ENCODE measurements at regions not wholly inside any gene's neighbourhood (a gene's known extent, or its start where the extent isn't known, plus 50 kb on each side); places are given as distances from the start of the nearest gene placed in this dataset.

DNA sequence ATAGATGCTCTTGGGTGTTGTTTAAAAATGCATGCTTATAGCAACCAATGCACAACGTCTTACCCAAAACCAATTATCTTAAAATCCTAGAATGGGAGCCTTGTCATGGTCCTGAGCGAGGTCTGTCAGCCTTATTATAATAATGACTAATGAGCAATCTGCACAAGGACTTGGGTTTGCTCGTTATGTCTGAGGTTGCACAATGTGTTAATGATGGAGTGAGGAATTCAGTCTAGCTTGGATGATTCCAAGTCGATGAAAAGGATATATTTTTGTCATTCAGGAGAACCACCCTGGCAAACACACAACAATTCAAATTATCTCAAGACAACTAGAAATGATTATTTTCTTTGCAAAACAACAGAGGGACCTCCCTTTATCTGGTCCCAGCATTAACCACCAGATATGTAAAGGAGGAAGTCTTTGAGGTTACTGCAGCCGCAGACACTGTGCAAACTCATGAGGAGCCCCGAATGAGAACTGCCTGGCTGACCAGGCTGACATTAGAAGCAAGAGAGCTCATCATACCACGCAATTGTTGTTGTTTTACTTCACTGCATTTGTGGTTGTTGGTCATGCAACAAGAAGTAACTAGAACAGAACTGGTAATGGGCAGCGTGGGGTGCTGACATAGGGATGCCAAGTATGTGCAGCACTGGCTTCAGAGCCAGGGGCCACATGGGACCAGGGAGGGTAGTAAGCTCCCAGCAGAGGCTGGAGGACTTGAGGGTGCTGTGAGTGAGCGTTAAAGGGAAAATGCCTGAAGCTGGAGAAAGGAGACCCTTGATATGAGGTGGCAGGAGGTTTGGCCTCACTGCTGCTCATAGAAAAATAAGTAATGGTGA lies 488.3 kb downstream of the CDH26 start:
- H3K9me3 ChIP-seq (ENCODE audit: severe bottlenecking) = no peaks in the 10 kb centered on the region
- H3K27me3 ChIP-seq (ENCODE audit: insufficient read depth, low read depth, severe bottlenecking) = peaks cover 80% of the 10 kb centered on the region
- no peak overlapping the region for H3K27ac ChIP-seq
- TF ChIP-seq, protein P1, sequence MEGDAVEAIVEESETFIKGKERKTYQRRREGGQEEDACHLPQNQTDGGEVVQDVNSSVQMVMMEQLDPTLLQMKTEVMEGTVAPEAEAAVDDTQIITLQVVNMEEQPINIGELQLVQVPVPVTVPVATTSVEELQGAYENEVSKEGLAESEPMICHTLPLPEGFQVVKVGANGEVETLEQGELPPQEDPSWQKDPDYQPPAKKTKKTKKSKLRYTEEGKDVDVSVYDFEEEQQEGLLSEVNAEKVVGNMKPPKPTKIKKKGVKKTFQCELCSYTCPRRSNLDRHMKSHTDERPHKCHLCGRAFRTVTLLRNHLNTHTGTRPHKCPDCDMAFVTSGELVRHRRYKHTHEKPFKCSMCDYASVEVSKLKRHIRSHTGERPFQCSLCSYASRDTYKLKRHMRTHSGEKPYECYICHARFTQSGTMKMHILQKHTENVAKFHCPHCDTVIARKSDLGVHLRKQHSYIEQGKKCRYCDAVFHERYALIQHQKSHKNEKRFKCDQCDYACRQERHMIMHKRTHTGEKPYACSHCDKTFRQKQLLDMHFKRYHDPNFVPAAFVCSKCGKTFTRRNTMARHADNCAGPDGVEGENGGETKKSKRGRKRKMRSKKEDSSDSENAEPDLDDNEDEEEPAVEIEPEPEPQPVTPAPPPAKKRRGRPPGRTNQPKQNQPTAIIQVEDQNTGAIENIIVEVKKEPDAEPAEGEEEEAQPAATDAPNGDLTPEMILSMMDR (IDR thresholded peaks at IDR 0.05; ENCODE audit: low read depth, low read length) = no peak
- no peaks in the 10 kb centered on the region for H3K36me3 ChIP-seq
- DNase-seq = no peak
- H3K4me3 ChIP-seq (ENCODE audit: low read depth, low read length) = no peak overlapping the region

DNA sequence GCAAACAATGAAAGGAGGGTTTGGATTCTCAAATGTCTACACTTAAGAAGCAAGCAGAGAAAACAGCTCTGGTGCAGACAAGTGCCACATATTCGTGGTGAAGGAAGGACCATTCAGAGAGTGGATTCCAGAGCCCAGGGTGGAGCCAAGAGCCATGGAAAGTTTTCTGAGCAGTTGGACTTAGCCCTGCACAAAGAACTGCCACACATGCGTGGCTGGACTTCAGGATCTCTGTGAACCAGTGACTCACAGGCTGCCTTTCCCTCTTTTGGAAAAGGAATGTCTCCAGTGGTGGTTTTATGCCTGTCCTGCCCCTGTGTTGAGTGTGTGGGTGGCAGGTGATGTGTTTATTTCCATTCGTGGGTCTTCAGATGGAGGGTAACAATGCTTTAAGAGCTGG lies 489.5 kb downstream of the CDH26 start:
- Histone ChIP-seq H3K4me3 (ENCODE audit: low read depth, low read length) (no peak overlapping the region), H3K9me3 (ENCODE audit: severe bottlenecking) (no peaks in the 10 kb centered on the region), H3K36me3 (no peaks in the 10 kb centered on the region), H3K27me3 (ENCODE audit: insufficient read depth, low read depth, severe bottlenecking) (peaks cover 83% of the 10 kb centered on the region), H3K27ac (no peak overlapping the region)
- TF ChIP-seq, protein P1 (IDR thresholded peaks at IDR 0.05; ENCODE audit: low read depth, low read length) = no peak
- no peak for DNase-seq

DNA sequence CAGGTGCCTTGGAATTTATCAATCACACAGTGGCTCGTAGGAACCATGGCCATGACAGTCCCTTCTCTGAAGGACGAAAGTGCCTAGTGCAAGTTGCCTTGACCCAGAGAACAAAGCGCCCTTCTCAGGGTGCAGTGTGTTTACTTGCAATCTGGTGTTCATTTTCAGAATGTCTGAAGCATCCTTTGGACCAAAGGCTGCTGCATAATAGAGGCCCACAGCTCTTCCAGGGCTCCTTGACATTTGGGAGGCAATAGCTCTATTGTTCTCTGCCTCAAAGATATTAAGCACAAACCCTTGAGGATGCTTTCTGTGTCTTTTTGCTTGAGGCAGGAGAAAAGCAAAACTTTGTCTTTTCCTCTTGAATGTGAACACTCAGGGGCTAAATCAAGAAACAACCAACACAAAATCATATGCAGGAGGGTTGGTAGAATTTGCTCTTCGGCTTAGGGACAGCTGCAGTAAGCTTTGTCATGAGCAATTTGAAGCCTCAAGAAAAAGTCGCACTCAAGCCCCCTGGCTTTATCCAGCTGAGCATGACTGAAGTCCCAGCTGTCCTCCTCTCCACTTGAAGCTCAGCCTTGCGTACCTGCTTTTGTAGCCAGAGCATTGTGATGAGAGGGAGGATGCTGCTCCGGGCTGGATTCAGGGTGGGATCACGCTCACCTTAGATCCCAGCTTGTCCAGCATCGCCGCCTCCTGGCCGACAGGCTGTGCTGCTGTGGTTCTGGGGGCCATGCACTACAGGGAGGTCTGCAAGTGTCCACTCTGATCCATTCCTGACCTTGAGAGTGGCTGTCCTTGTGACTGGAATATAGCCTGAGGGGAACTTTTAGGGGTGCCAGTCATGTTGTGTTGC lies 495.4 kb downstream of the CDH26 start:
- Histone ChIP-seq H3K9me3 (ENCODE audit: severe bottlenecking) (no peaks in the 10 kb centered on the region), H3K4me3 (ENCODE audit: low read depth, low read length) (no peak overlapping the region), H3K36me3 (no peaks in the 10 kb centered on the region), H3K27ac (no peak overlapping the region), H3K27me3 (ENCODE audit: insufficient read depth, low read depth, severe bottlenecking) (peaks cover 78% of the 10 kb centered on the region)
- TF ChIP-seq, protein P1 (IDR thresholded peaks at IDR 0.05; ENCODE audit: low read depth, low read length) = peak; percentile 62
- DNase-seq = peak; percentile 21

DNA sequence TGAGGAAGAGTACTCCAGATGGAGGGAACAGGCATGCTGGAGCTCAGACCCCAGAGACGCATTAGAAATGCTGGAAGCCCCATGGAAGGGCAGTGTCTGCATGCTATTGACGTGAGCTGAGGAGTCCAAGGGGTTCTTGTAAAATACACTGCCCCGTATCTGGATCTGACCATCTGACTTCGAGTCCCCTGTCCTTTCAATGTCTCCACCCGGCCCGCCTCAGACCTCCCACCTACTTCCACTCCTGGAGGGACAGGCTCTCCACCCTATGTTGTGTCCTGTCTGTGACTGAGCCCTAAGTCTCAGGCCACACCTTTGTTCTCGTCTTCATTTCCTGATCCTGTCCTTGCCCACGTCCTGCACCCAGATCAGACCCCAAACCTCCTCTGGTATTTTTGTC lies 496.3 kb downstream of the CDH26 start:
- TF ChIP-seq, protein P1 (IDR thresholded peaks at IDR 0.05; ENCODE audit: low read depth, low read length) = no peak
- H3K36me3 ChIP-seq = no peaks in the 10 kb centered on the region
- no peak for DNase-seq

GRCh38 chr20:60455272-60455671 lies 497.0 kb downstream of the CDH26 start:
- no peak overlapping the region for H3K27ac ChIP-seq
- H3K4me3 ChIP-seq (ENCODE audit: low read depth, low read length) = no peak overlapping the region
- no peak for DNase-seq
- no peaks in the 10 kb centered on the region for H3K36me3 ChIP-seq
- TF ChIP-seq, protein P1 (IDR thresholded peaks at IDR 0.05; ENCODE audit: low read depth, low read length) = no peak
- H3K9me3 ChIP-seq (ENCODE audit: severe bottlenecking) = no peaks in the 10 kb centered on the region
- peaks cover 77% of the 10 kb centered on the region for H3K27me3 ChIP-seq (ENCODE audit: insufficient read depth, low read depth, severe bottlenecking)

More for the DNA sequence above, 496.3 kb downstream of the CDH26 start:
- Histone ChIP-seq H3K4me3 (ENCODE audit: low read depth, low read length) (no peak overlapping the region), H3K9me3 (ENCODE audit: severe bottlenecking) (no peaks in the 10 kb centered on the region), H3K27ac (no peak overlapping the region), H3K27me3 (ENCODE audit: insufficient read depth, low read depth, severe bottlenecking) (peaks cover 78% of the 10 kb centered on the region)

Data from WERI-Rb-1 (cell line).